ENCODE measurements at regions not wholly inside any gene's neighbourhood (a gene's known extent, or its start where the extent isn't known, plus 50 kb on each side); places are given as distances from the start of the nearest gene placed in this dataset.

- Histone ChIP-seq H3F3A (ENCODE audit: low read depth) (no peaks in the 10 kb centered on the region), H4K20me1 (ENCODE audit: insufficient read depth, low read length, poor library complexity, severe bottlenecking) (no peaks in the 10 kb centered on the region), H3K4me2 (ENCODE audit: low read depth, low read length, poor library complexity, severe bottlenecking) (no peak overlapping the region), H3K36me3 (ENCODE audit: insufficient read depth, low read length) (no peaks in the 10 kb centered on the region), H3K79me2 (ENCODE audit: insufficient read depth, low read length) (no peaks in the 10 kb centered on the region), H3K27me3 (ENCODE audit: insufficient read depth, low read length, poor library complexity, severe bottlenecking) (no peaks in the 10 kb centered on the region), H3K9me2 (replicated peaks; ENCODE audit: low read depth, low read length) (no peaks in the 10 kb centered on the region), H3K9ac (ENCODE audit: low read depth, low read length, poor library complexity, severe bottlenecking) (no peak overlapping the region), H2AFZ (ENCODE audit: low read length) (no peak overlapping the region), H3K4me3 (ENCODE audit: low read length, poor library complexity, severe bottlenecking) (no peak overlapping the region), H3K4me1 (ENCODE audit: insufficient read depth, low read length, poor library complexity, severe bottlenecking) (no peaks in the 10 kb centered on the region), H3K9me3 (ENCODE audit: insufficient read depth, low read depth, low read length) (no peaks in the 10 kb centered on the region)
- TF ChIP-seq CTCF (conservative IDR thresholded peaks at IDR 0.05; ENCODE audit: low read length) (no peak), EZH2phosphoT487 (IDR thresholded peaks at IDR 0.05; ENCODE audit: borderline replicate concordance) (no peak)
Measured at GRCh38 chr7:46654546-46655443, 733.7 kb upstream of the IGFBP3 start.

DNA sequence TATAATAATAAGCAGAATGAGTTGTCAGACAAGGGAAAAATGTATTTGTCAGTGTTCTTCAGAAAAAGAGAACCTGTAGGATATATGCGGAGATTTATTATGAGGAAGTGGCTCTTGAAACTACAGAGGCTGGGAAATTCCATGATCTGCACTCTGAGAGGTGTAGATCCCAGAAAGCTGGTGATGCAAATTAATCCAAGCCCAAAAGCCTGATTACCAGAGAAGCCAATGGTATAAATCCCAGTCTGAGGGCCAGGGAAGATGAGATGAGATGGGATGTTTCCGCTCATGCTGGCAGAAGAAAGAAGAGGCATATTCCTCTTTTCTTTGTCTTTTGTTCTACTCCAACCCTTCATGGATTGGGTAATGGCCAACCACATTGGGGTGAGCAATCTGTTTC is 732.8 kb upstream of the IGFBP3 start:
- no peaks in the 10 kb centered on the region for H4K20me1 ChIP-seq (ENCODE audit: insufficient read depth, low read length, poor library complexity, severe bottlenecking)
- H3K79me2 ChIP-seq (ENCODE audit: insufficient read depth, low read length): no peaks in the 10 kb centered on the region
- TF ChIP-seq CTCF (conservative IDR thresholded peaks at IDR 0.05; ENCODE audit: low read length) (no peak), EZH2phosphoT487 (IDR thresholded peaks at IDR 0.05; ENCODE audit: borderline replicate concordance) (no peak)
- H3K9me3 ChIP-seq (ENCODE audit: insufficient read depth, low read depth, low read length): no peaks in the 10 kb centered on the region
- no peaks in the 10 kb centered on the region for H3F3A ChIP-seq (ENCODE audit: low read depth)
- no peak overlapping the region for H2AFZ ChIP-seq (ENCODE audit: low read length)
- no peaks in the 10 kb centered on the region for H3K27me3 ChIP-seq (ENCODE audit: insufficient read depth, low read length, poor library complexity, severe bottlenecking)
- no peaks in the 10 kb centered on the region for H3K36me3 ChIP-seq (ENCODE audit: insufficient read depth, low read length)
- no peaks in the 10 kb centered on the region for H3K9me2 ChIP-seq (replicated peaks; ENCODE audit: low read depth, low read length)
- H3K4me3 ChIP-seq (ENCODE audit: low read length, poor library complexity, severe bottlenecking): no peak overlapping the region
- H3K9ac ChIP-seq (ENCODE audit: low read depth, low read length, poor library complexity, severe bottlenecking): no peak overlapping the region
- no peak overlapping the region for H3K4me2 ChIP-seq (ENCODE audit: low read depth, low read length, poor library complexity, severe bottlenecking)
- no peaks in the 10 kb centered on the region for H3K4me1 ChIP-seq (ENCODE audit: insufficient read depth, low read length, poor library complexity, severe bottlenecking)

- Histone ChIP-seq H3K79me2 (ENCODE audit: insufficient read depth, low read length) (no peaks in the 10 kb centered on the region), H3K9ac (ENCODE audit: low read depth, low read length, poor library complexity, severe bottlenecking) (no peak overlapping the region), H3K9me3 (ENCODE audit: insufficient read depth, low read depth, low read length) (no peaks in the 10 kb centered on the region), H3K36me3 (ENCODE audit: insufficient read depth, low read length) (no peaks in the 10 kb centered on the region), H2AFZ (ENCODE audit: low read length) (no peak overlapping the region), H3K27me3 (ENCODE audit: insufficient read depth, low read length, poor library complexity, severe bottlenecking) (no peaks in the 10 kb centered on the region), H3K9me2 (replicated peaks; ENCODE audit: low read depth, low read length) (no peaks in the 10 kb centered on the region), H3F3A (ENCODE audit: low read depth) (no peaks in the 10 kb centered on the region), H3K4me3 (ENCODE audit: low read length, poor library complexity, severe bottlenecking) (no peak overlapping the region), H3K4me1 (ENCODE audit: insufficient read depth, low read length, poor library complexity, severe bottlenecking) (no peaks in the 10 kb centered on the region), H3K4me2 (ENCODE audit: low read depth, low read length, poor library complexity, severe bottlenecking) (no peak overlapping the region), H4K20me1 (ENCODE audit: insufficient read depth, low read length, poor library complexity, severe bottlenecking) (no peaks in the 10 kb centered on the region)
- TF ChIP-seq CTCF (conservative IDR thresholded peaks at IDR 0.05; ENCODE audit: low read length): no peak
- no peak for TF ChIP-seq EZH2phosphoT487 (IDR thresholded peaks at IDR 0.05; ENCODE audit: borderline replicate concordance)
Measured at GRCh38 chr7:46652317-46652716, 731.2 kb upstream of the IGFBP3 start.
